Motor neuron (in vitro differentiated cells): ENCODE measurements at regions not wholly inside any gene's neighbourhood (a gene's known extent, or its start where the extent isn't known, plus 50 kb on each side); places are given as distances from the start of the nearest gene placed in this dataset.
A peak's percentile ranks its signal among the peaks of the same experiment; 100 is the strongest.

Experiments
- ATAC-seq, 8 experiments: fragments of 200-7000 bp; cut with Tn5 transposase; replicated peaks in 6 of 8; 2 replicates each; pipeline ENCODE4 v1.8.0; 2021; ENCODE audit warnings: mild to moderate bottlenecking in 8 of 8, moderate library complexity in 8 of 8
- H3K27ac ChIP-seq, 2 donors: fragments of 250-450 bp; sonication (Bioruptor Pico); 2 replicates each; pipeline ENCODE4 v1.9.0; 2021; ENCODE audit warnings: antibody characterized with exemption in 2 of 2, mild to moderate bottlenecking in 2 of 2, moderate library complexity in 1 of 2
- H3K4me1 ChIP-seq, 2 donors: fragments of 250-450 bp; sonication (Bioruptor Pico); replicated peaks in 1 of 2; 2 replicates each; pipeline ENCODE4 v1.6.1; 2021; ENCODE audit warnings: antibody characterized with exemption in 2 of 2, mild to moderate bottlenecking in 2 of 2, moderate library complexity in 1 of 2
- H3K4me3 ChIP-seq, 5 donors: fragments of 250-450 bp; sonication (Bioruptor Pico); 2 replicates each; pipeline ENCODE4 v1.9.0; 2021; ENCODE audit warnings: antibody characterized with exemption in 5 of 5, mild to moderate bottlenecking in 5 of 5, moderate library complexity in 4 of 5
- WGBS, 10 experiments: fragments of 450-650 bp; shearing (Covaris generic); methylation state at CpG; one replicate each; pipeline ENCODE4 v1.0.0; 2022; 5-methylcytosine and 5-hydroxymethylcytosine counted together
- in situ Hi-C, 9 experiments: fragments of 400-800 bp; cut with MboI; loops; one replicate each; pipeline ENCODE4 v1.15.0; 2021; ENCODE audit warnings: low sequenced_read_pairs in 9 of 9, low pct_unique_long_range_greater_than_20kb in 2 of 9; ENCODE audit not compliant: unreplicated experiment in 9 of 9

DNA sequence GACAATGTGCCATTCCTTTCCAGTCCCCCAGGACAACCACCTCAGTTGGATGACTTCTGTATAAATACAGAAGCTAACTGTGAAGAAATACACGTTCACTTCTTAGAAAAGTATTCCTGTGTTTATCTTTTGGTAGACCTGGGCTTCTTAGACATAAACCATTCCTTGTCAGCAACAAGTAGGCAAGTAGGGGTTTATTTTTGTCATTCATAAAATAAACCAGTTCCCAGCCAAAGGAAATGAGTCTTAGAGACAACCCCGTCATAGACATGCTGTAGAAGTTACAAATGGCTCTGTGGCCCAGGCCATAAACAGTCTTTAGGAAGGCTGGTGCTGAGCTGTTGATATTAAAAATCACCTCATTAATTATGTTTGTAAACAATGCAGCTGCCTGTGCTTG, 243.2 kb downstream of the SPTSSA start:
- Histone ChIP-seq H3K4me1 (peaks cover 15 to 22% of the 10 kb centered on the region in 2 donors), H3K4me3 (no peak overlapping the region), H3K27ac (no peak overlapping the region)
- in situ Hi-C loops = no loop called here
- 20 to 100% (median 87%) methylated on average over 1 to 2 of the region's 2 CpGs; no CpG with 5 or more reads in 1 of the 10 experiments for WGBS, 10 experiments
- ATAC-seq = peak in 1 of 8 experiments; percentile 55

DNA sequence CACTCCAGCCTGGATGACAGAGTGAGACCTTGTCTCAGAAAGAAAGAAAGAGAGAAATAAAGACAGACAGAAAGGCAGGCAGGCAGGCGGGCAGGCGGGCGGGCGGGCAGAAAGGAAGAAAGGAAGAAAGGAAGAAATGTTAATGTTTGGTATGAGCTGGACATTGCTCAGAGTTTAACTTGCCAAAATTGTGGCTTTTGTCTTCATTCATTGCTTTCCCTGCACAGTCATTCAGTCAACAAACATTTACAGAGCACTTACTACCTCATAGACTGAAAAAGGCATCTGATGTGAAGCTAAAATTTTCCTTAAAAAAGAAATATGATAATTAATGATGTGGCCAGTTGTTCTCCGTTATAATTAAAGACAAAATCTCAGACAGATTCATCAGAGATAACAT, 247.1 kb downstream of the SPTSSA start:
- peaks cover 0 to 3% of the 10 kb centered on the region in 2 donors for H3K4me1 ChIP-seq
- ATAC-seq = no peak
- in situ Hi-C loops = no loop called here
- H3K27ac ChIP-seq = no peak overlapping the region
- H3K4me3 ChIP-seq = no peak overlapping the region
- 0 to 100% (median 68%) methylated on average over 1 of the region's 5 CpGs; no CpG with 5 or more reads in 2 of the 10 experiments for WGBS, 10 experiments

DNA sequence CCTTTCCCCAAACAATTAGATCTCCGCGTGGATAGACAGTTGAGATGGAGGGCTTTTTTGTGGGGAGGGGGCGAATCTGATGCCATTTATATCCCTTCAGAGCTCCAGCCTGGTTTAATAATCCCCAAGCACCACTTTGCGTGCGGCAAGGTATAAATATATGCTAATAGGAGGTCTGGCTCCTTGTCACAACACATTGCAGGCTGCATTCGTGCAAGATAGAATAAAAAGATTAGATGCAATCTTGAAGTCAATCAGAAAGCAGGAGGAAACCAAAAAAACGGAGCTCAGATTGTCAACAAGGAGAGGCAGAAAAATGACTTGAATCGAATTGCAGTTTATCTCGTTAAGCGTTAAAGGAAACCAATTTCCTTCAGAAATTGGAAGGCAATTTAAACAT, 248.7 kb downstream of the SPTSSA start:
- in situ Hi-C loops = no loop called here
- Histone ChIP-seq H3K4me3 (no peak overlapping the region), H3K4me1 (no peaks in the 10 kb centered on the region), H3K27ac (no peak overlapping the region)
- no peak for ATAC-seq
- WGBS, 10 experiments = 49 to 88% (median 82%) methylated on average over 5 to 10 of the region's 10 CpGs

DNA sequence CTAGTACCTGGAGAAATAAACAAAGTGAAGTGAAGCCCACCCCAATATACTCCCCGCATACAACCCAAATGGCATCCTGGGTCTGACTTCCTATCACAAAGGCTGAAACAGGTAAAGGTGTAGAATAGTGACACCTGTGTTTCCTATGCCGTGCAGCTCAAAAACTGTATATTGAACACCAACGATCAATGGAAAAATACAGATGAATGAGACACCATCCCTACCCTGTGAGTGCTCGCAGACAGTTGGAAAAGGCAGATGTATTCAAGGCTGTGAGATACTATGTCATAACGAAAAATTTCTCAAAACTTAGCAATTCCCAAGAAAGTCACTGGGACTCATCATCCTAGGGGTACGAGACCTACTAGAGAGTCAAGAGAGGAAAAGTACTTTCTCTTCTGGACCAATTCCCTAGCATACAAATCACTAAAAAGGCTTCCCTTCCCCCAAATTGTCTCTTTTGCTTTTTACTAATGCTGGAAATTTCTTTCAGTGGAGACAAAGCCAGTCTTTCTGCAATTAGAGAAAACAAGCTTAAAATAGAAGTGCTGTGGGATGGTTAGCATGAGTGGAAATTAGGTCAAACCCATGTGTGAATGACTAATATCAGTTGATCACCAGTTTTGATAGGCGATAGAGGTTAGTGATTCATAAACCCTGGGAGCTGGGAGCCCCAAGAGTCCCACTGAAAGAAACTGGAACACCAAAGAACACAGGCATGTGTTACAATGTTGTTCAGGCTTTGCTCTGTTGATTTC, 249.7 kb downstream of the SPTSSA start:
- no peak overlapping the region for H3K4me3 ChIP-seq
- in situ Hi-C loops = no loop called here
- ATAC-seq = no peak
- WGBS, 10 experiments = 0 to 100% (median 91%) methylated on average over 1 to 7 of the region's 7 CpGs; no CpG with 5 or more reads in 1 of the 10 experiments
- no peak overlapping the region for H3K27ac ChIP-seq
- no peaks in the 10 kb centered on the region for H3K4me1 ChIP-seq

DNA sequence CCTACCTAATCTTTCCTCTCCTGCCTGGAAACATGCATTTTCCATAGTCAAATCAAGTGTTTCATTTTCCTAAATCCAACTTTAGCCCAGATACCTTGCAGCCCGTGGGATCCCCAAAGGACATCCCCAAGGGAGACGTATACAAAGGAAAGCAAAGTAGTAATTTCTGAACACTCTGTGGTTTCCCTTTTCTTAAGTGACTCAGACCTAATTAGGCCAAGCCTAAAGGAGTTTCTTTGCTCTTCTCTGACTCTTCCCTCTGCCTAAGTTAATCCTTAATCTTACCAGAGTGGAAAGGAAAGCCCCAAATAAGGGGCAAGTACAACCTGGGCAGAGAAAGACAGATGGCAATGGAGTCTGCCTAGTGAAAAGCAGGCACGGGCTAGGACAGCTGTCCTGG, 250.3 kb downstream of the SPTSSA start:
- ATAC-seq = no peak
- H3K4me1 ChIP-seq = no peaks in the 10 kb centered on the region
- no peak overlapping the region for H3K27ac ChIP-seq
- in situ Hi-C loops = no loop called here
- 10 to 100% (median 83%) methylated on average over 1 to 2 of the region's 3 CpGs; no CpG with 5 or more reads in 1 of the 10 experiments for WGBS, 10 experiments
- H3K4me3 ChIP-seq = no peak overlapping the region

DNA sequence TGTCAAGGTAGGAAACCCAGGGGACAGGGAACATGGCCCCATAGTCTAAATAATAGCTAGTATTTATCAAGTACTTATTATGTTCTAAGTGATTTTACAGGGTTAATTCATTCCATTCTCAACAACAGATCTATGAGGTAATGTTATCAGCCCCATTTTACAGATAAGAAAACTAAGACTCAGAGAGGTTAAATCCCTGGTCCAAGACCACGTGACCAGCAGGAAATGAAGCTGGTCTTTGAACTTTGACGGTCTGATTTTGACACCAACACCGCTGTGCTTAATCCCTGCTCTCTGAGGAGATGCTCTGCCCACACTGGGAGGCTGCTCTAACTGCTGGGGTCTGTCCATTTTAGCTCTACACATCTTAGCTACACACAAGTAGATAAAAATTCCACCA, 253.5 kb downstream of the SPTSSA start:
- no peak overlapping the region for H3K4me3 ChIP-seq
- no peak for ATAC-seq
- H3K27ac ChIP-seq = no peak overlapping the region
- in situ Hi-C loops = no loop called here
- no peaks in the 10 kb centered on the region for H3K4me1 ChIP-seq
- 42 to 80% (median 73%) methylated on average over 1 to 3 of the region's 3 CpGs; no CpG with 5 or more reads in 5 of the 10 experiments for WGBS, 10 experiments

DNA sequence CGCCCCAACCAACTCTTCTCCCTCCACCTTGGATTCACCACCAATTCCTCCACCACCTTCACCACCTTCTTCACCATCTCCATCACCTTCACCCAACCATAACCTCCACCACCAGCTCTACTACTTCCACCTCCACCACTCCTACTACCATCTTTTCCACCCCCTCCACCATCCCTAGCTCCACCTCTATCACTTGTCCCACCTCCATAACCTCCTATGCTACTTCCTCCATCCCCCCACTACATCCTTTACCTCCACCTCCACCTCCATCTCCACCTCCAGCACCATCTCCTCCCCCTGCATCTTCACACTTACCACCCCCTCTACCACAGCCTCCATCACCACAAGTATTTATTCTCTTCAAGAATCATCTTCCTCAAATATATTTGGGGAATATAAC, 254.9 kb upstream of the EGLN3 start:
- Histone ChIP-seq H3K4me3 (no peak overlapping the region), H3K27ac (no peak overlapping the region), H3K4me1 (no peaks in the 10 kb centered on the region)
- WGBS, 10 experiments = 50 to 100% (median 67%) methylated on average over 1 of the region's 1 CpG; no CpG with 5 or more reads in 7 of the 10 experiments
- in situ Hi-C loops = no loop called here
- ATAC-seq = no peak

DNA sequence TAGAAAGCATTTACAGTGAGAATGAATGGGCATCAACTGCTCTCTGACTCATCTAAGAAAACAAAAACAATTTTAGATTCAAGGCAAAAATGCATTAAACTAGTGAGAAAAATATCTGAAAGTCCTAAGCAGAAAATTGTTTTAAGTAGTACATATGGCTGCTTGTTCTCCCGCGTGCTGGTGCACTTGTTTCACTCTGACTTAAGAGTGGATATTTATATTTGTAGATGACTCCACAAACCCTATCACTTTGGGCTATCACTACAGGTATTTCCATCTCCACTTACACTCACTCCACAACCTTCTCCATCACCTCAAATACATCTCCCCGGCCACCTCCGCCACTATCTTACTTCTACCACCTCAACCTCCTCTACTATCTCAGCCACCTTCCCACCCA, 253.9 kb upstream of the EGLN3 start:
- ATAC-seq = no peak
- 45 to 100% (median 97%) methylated on average over 2 to 4 of the region's 4 CpGs for WGBS, 10 experiments

DNA sequence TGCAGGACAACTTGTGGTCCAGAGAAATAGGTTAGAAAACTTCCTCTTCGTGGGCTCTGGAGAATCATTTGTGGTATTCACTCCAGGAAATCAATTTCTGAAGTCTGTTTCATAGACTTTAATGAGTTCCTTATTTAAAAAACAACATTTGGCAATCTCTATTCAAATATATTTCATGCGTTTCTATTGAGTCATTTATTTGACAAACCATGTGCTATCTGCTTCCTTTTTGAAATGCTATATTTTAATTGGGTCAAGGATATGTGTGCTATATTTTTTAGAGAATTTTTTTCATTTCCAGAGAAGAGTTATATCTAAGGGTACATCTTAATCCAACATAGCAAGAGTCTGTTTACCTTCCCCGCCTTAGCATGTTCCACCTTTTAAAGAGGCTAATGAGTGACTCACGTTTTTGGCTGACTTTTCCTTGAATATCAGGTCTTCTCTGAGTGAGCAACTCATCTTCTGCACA, 252.4 kb upstream of the EGLN3 start:
- Histone ChIP-seq H3K27ac (no peak overlapping the region), H3K4me1 (no peaks in the 10 kb centered on the region), H3K4me3 (no peak overlapping the region)
- 5 to 78% (median 40%) methylated on average over 1 to 4 of the region's 4 CpGs for WGBS, 10 experiments
- ATAC-seq = peak in 1 of 8 experiments; percentile 24
- in situ Hi-C loops = no loop called here

More for the DNA sequence above, 253.9 kb upstream of the EGLN3 start:
- Histone ChIP-seq H3K27ac (no peak overlapping the region), H3K4me3 (no peak overlapping the region), H3K4me1 (no peaks in the 10 kb centered on the region)
- in situ Hi-C loops = no loop called here

DNA sequence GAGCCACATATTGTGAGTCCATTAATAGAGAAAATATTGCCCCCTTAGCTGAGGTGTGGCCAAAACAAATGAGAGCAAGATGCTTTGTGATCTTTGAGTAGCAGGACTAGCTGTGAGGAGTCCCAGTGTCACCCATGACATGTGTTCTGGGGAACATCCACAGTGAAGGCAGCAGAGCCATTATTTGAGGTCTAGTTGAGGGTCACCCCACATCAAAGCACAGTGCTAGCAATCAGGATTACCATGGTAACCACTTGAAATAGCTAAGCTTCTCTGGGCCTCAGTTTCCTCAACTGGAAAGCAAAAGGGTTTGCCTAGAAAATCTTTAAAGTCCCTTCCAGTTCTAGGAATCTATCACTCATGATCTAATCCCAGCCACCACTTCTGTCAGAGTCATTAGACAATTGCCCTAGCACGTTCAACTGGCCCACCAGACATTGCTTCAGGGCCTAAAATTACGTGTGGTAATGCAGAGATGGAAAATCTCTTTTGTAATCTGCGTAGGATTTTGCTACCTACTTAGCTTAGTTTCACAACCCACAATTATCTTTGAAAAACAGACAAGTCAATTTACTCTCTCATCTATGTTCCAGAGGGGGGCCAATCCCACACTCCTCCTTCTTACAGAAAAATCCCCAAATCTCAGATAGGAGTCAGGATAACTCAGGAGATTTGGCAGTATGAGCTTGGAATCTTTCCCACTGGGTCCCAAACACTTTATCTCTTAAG, 251.2 kb upstream of the EGLN3 start:
- Histone ChIP-seq H3K4me3 (no peak overlapping the region), H3K4me1 (no peaks in the 10 kb centered on the region), H3K27ac (no peak overlapping the region)
- ATAC-seq = no peak
- WGBS, 10 experiments = 43 to 100% (median 83%) methylated on average over 1 to 3 of the region's 3 CpGs; no CpG with 5 or more reads in 3 of the 10 experiments
- in situ Hi-C loops = no loop called here

DNA sequence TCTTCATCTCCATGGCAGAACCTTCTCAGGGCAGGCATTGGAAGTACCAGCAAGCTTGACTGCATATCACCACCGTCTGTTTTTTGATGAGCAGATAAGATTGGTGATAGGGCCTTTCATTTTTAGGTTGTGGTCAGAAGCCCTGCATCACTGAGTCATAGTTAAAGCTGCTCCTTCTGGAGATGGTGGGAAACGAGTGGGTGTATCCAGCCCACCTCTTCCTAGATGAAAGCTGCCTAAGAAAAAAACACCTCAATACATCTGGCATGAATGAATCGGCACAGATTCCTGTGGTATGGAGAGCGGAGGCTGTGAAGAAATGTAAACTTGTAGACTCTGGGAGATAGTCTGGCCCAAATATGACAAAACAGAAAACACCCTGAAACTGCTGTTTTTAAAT, 248.7 kb upstream of the EGLN3 start:
- no peaks in the 10 kb centered on the region for H3K4me1 ChIP-seq
- ATAC-seq = peak in 1 of 8 experiments; percentile 86
- no peak overlapping the region for H3K27ac ChIP-seq
- no peak overlapping the region for H3K4me3 ChIP-seq
- 10 to 100% (median 89%) methylated on average over 1 to 3 of the region's 4 CpGs; no CpG with 5 or more reads in 1 of the 10 experiments for WGBS, 10 experiments
- in situ Hi-C loops = no loop called here

DNA sequence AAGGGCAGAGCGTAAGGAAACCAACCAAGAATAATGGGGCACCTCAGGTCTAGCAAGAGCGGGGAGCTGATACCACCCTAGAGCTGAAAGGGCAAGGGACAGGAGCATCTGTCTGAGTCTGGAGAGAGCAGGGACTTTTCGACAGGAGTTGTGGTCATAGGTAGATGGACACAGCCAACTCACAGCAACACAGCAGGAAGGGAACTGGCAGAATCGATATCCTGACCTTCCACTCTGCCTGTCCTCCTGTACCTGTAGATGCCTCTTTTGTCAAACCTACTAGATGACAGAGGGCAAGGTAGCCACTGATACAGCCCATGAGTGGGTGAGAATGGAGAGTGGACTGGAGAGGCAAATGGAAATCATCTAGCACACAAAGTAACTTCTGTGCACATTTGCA, 247.2 kb upstream of the EGLN3 start:
- WGBS, 10 experiments = 79 to 100% (median 96%) methylated on average over 1 to 3 of the region's 4 CpGs
- H3K27ac ChIP-seq = no peak overlapping the region
- H3K4me1 ChIP-seq = no peaks in the 10 kb centered on the region
- in situ Hi-C loops = no loop called here
- H3K4me3 ChIP-seq = no peak overlapping the region
- ATAC-seq = no peak

DNA sequence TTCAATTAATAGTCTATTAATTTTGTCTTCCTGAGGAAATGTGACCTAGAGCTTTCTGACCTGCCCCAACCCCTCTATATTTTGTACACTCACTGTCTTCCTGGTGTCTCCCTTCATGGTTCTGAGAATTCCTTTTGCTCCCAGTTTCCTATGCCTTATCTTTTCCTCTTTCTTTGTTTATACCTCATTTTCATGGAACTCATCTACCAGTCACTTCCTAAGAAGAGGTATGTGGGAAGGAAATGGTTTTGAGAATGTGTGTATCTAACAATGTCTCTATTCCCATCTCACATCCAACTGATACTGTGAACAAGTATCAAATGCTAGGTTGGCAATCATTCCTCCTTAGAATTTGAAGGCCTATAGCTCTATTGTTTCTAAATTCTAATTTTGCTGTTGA, 245.1 kb upstream of the EGLN3 start:
- in situ Hi-C loops = no loop called here
- no peak overlapping the region for H3K27ac ChIP-seq
- H3K4me1 ChIP-seq = peaks cover under 1% of the 10 kb centered on the region in 2 donors
- H3K4me3 ChIP-seq = no peak overlapping the region
- no peak for ATAC-seq
